GM12891 (cell line): ENCODE measurements at regions not wholly inside any gene's neighbourhood (a gene's known extent, or its start where the extent isn't known, plus 50 kb on each side); places are given as distances from the start of the nearest gene placed in this dataset.
"Not testable (repeated sequence)": the region's sequence is repeated elsewhere in the genome, so short reads cannot be mapped to it uniquely, and the experiment has no call there.

Source experiments
- POLR2A ChIP-seq: IDR thresholded peaks from 2 replicates; pipeline ENCODE4 v1.6.1; 2011; ENCODE audit warnings: low read depth, low read length, control low read depth
- POLR2AphosphoS5 ChIP-seq: IDR thresholded peaks from 2 replicates; pipeline ENCODE4 v1.6.1; 2011; ENCODE audit warnings: low read depth, low read length, control low read depth
- TAF1 ChIP-seq: IDR thresholded peaks from 2 replicates; pipeline ENCODE4 v1.6.1; 2011; ENCODE audit warnings: low read depth, low read length, control low read depth

DNA sequence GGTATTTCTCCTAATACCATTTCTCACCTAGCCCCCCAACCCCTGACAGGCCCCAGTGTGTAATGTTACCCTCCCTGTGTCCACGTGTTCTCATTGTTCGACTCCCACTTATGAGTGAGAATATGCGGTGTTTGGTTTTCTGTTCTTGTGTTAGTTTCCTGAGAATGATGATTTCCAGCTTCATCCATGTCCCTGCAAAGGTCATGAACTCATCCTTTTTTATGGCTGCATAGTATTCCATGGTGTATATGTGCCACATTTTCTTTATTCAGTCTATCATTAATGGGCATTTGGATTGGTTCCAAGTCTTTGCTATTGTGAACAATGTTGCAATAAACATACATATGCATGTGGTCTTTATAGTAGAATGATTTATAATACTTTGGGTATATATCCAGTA, 148.4 kb downstream of the SLC25A46 start:
- TF ChIP-seq POLR2A, POLR2AphosphoS5, TAF1: not testable (repeated sequence)
